Liver (tissue), 3 donors: ENCODE measurements at regions not wholly inside any gene's neighbourhood (a gene's known extent, or its start where the extent isn't known, plus 50 kb on each side); places are given as distances from the start of the nearest gene placed in this dataset.

ENCODE experiments used
- CTCF ChIP-seq: fragments of 150-350 bp; IDR thresholded peaks from 2 replicates; pipeline ENCODE4 v1.5.1; 2017; ENCODE audit warnings: improper control_type of control experiment, low read depth, low read length; ENCODE audit not compliant: missing input control
- FOXA1 ChIP-seq: IDR thresholded peaks from 2 replicates; pipeline ENCODE4 v1.6.1; 2016; ENCODE audit warnings: antibody characterized with exemption
- GABPA ChIP-seq, 2 donors: IDR thresholded peaks in 1 of 2; conservative IDR thresholded peaks in 1 of 2; 2 replicates each; pipeline ENCODE4 v1.6.1; 2016; ENCODE audit warnings: antibody characterized with exemption in 2 of 2, mild to moderate bottlenecking in 1 of 2, moderate library complexity in 1 of 2
- JUND ChIP-seq, 2 donors: IDR thresholded peaks; 2 replicates each; pipeline ENCODE4 v1.6.1; 2016; ENCODE audit warnings: antibody characterized with exemption in 2 of 2
- NR2F2 ChIP-seq: IDR thresholded peaks from 2 replicates; pipeline ENCODE4 v1.6.1; 2016; ENCODE audit warnings: antibody characterized with exemption
- RAD21 ChIP-seq, 2 donors: IDR thresholded peaks; 2 replicates each; pipeline ENCODE4 v1.6.1; 2016; ENCODE audit warnings: antibody characterized with exemption in 2 of 2, mild to moderate bottlenecking in 2 of 2
- SP1 ChIP-seq: IDR thresholded peaks from 2 replicates; pipeline ENCODE4 v1.6.1; 2018; ENCODE audit warnings: antibody characterized with exemption, mild to moderate bottlenecking
- TAF1 ChIP-seq: conservative IDR thresholded peaks from 2 replicates; pipeline ENCODE4 v1.6.1; 2016; ENCODE audit warnings: antibody characterized with exemption, mild to moderate bottlenecking
- YY1 ChIP-seq: IDR thresholded peaks from 2 replicates; pipeline ENCODE4 v1.6.1; 2016; ENCODE audit warnings: antibody characterized with exemption, mild to moderate bottlenecking
- TF ChIP-seq, protein P1 (sequence below): IDR thresholded peaks from 2 replicates; pipeline ENCODE4 v1.6.1; 2016; ENCODE audit warnings: antibody characterized with exemption, mild to moderate bottlenecking
- TF ChIP-seq, protein P2 (sequence below): IDR thresholded peaks from 2 replicates; pipeline ENCODE4 v1.6.1; 2016; ENCODE audit warnings: antibody characterized with exemption
- TF ChIP-seq, protein P3 (sequence below): IDR thresholded peaks from 2 replicates; pipeline ENCODE4 v1.6.1; 2016; ENCODE audit warnings: antibody characterized with exemption
- TF ChIP-seq, protein P4 (sequence below): IDR thresholded peaks from 2 replicates; pipeline ENCODE4 v1.6.1; 2016; ENCODE audit warnings: antibody characterized with exemption
- donor health status: healthy.
- donor health status: healthy.

DNA sequence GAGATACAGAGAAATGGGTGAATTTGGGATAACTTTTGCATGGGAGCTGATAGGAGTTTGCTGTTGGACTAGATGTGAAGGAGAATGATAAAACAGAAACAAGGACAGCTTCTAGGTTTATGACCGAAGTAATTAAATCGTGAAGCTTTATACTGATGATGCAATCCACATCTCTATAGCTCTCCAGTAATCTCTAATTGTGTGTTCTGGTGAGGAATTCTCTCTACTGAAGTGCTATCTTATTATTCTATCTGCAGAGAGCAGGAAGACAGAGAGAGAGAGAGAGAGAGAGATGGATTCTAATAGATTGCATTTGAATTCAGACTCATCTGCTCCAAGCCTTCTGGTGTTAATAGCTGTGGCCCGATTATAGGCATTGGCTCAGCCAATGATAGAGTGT is 113.5 kb upstream of the FRMD4B start:
- TF ChIP-seq CTCF (no peak), FOXA1 (no peak), YY1 (no peak), GABPA (IDR thresholded peaks at IDR 0.05 in 1 of 2, conservative IDR thresholded peaks at IDR 0.05 in 1 of 2) (no peak), SP1 (no peak), RAD21 (IDR thresholded peaks at IDR 0.05) (no peak), TAF1 (no peak), JUND (IDR thresholded peaks at IDR 0.05) (no peak), NR2F2 (no peak)
- TF ChIP-seq, protein P1, sequence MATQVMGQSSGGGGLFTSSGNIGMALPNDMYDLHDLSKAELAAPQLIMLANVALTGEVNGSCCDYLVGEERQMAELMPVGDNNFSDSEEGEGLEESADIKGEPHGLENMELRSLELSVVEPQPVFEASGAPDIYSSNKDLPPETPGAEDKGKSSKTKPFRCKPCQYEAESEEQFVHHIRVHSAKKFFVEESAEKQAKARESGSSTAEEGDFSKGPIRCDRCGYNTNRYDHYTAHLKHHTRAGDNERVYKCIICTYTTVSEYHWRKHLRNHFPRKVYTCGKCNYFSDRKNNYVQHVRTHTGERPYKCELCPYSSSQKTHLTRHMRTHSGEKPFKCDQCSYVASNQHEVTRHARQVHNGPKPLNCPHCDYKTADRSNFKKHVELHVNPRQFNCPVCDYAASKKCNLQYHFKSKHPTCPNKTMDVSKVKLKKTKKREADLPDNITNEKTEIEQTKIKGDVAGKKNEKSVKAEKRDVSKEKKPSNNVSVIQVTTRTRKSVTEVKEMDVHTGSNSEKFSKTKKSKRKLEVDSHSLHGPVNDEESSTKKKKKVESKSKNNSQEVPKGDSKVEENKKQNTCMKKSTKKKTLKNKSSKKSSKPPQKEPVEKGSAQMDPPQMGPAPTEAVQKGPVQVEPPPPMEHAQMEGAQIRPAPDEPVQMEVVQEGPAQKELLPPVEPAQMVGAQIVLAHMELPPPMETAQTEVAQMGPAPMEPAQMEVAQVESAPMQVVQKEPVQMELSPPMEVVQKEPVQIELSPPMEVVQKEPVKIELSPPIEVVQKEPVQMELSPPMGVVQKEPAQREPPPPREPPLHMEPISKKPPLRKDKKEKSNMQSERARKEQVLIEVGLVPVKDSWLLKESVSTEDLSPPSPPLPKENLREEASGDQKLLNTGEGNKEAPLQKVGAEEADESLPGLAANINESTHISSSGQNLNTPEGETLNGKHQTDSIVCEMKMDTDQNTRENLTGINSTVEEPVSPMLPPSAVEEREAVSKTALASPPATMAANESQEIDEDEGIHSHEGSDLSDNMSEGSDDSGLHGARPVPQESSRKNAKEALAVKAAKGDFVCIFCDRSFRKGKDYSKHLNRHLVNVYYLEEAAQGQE = no peak
- TF ChIP-seq, protein P2, sequence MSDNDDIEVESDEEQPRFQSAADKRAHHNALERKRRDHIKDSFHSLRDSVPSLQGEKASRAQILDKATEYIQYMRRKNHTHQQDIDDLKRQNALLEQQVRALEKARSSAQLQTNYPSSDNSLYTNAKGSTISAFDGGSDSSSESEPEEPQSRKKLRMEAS = no peak
- TF ChIP-seq, protein P3, sequence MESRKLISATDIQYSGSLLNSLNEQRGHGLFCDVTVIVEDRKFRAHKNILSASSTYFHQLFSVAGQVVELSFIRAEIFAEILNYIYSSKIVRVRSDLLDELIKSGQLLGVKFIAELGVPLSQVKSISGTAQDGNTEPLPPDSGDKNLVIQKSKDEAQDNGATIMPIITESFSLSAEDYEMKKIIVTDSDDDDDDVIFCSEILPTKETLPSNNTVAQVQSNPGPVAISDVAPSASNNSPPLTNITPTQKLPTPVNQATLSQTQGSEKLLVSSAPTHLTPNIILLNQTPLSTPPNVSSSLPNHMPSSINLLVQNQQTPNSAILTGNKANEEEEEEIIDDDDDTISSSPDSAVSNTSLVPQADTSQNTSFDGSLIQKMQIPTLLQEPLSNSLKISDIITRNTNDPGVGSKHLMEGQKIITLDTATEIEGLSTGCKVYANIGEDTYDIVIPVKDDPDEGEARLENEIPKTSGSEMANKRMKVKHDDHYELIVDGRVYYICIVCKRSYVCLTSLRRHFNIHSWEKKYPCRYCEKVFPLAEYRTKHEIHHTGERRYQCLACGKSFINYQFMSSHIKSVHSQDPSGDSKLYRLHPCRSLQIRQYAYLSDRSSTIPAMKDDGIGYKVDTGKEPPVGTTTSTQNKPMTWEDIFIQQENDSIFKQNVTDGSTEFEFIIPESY = no peak
- TF ChIP-seq, protein P4, sequence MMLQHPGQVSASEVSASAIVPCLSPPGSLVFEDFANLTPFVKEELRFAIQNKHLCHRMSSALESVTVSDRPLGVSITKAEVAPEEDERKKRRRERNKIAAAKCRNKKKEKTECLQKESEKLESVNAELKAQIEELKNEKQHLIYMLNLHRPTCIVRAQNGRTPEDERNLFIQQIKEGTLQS = no peak
